HG03159 (cell line): ENCODE measurements at regions not wholly inside any gene's neighbourhood (a gene's known extent, or its start where the extent isn't known, plus 50 kb on each side); places are given as distances from the start of the nearest gene placed in this dataset.

ENCODE experiments used
- ATAC-seq: cut with Tn5 transposase; IDR thresholded peaks from one replicate; pipeline ENCODE4 v1.9.1; 2021; ENCODE audit warnings: mild to moderate bottlenecking, moderate library complexity; ENCODE audit not compliant: unreplicated experiment

DNA sequence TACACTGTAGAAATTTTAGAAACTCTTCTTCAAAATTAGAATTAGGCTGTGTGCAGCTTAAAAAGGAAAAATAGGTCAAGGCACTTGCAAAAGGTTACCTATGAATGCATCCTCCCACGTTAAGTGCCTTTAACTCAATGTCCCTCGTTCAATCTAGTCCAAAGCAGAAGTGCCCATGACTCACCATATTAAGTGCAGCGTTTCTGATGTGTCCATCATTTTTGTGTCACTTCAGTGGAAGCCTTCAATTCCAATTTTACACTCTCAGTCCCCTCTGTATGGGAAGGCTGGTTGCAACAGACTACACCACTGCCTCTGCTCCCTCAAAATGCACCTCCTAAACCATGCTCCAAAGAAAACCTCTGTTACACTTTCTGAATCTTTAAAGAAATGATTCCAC is 53.4 kb downstream of the FOXB1 start:
- ATAC-seq: no peak

DNA sequence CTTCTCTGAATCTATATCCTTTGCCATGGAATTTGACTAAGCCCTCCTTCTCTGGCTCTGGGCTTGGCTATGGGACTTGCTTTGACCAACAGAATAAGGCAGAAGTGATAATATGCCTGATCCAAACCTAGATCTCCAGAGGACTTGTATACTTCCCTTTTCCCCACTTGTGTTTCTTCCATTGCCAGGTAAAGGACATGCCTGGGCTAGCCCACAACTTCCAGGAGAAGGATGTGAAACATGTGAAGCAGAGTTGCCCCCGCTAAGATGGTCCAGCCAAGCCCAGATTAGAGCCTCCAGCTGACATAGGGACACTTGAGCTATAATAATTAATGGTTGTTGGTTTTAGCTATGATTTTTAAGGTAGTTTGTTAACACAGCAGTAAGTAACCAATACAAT is 55.1 kb downstream of the FOXB1 start:
- no peak for ATAC-seq

- no peak for ATAC-seq
Observed at GRCh38 chr15:60061758-60062157, 57.6 kb downstream of the FOXB1 start.

DNA sequence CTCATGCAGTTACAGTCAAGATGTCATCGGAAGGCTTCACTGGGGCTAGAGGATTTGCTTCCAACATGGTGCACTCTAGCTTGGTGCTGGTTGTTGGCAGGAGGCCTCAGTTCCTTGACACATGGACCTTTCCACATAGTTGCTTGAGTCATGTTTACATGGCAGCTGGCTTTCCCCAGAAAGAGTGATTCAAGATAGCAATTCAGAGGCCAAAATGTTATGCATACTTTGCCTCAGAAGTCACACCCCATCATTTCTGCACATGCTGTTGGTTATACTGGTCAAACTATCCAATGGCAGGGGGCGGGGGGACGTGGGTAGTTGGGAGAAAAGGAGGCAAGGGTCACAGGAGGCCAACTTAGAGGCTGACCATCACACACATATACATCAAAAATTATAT is 58.7 kb downstream of the FOXB1 start:
- ATAC-seq: no peak

GRCh38 chr15:60065951-60066350 is 61.8 kb downstream of the FOXB1 start:
- no peak for ATAC-seq

DNA sequence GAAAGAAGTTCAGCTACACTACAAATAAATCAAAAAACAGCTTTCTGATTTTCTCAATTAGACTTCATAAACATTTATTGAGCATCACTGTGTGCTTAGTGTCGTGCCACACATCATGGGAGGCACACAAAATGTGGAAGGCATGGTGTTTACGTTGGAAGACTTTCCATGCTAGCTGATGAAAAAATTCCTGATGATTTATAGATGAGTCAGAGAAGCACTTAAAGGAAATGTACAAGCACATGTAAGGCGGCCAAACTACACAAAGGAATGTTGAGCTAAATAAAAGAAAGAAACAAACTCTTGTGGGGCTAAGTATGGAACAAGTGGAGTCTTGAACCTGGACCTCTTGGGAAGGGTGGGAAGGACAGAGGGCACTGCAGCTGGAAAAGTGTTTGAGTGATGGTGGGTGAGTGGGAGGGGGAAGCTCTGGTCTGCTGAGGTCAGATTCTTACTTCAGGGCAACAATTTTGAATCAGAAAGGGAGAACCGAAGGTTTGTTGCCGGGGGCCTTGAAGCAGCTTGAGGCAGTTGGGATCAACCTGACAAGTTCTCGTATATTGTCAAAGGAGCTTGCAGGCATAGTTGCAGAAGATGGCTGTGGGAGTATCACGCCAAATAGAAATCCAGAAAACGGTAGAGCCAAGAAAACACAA is 66.9 kb downstream of the FOXB1 start:
- ATAC-seq: no peak

- ATAC-seq: no peak
Observed at GRCh38 chr15:60072826-60073465, 68.8 kb downstream of the FOXB1 start.

DNA sequence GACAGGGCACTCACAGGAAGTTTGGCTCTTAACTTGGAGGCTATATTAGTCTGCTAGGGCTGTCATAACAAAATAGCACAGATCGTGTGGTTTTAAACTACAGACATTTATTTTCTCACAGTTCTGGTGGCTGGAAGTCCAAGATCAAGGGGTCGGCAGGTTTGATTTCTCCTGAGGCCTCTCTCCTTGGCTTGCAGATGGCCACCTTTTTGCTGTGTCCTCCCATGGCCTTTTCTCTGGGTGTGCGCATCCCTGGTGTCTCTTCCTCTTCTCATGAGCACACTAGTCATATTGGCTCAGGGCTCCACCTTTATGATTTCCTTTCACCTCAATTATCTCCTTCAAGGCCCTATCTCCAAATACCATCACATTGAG is 69.3 kb downstream of the FOXB1 start:
- no peak for ATAC-seq

DNA sequence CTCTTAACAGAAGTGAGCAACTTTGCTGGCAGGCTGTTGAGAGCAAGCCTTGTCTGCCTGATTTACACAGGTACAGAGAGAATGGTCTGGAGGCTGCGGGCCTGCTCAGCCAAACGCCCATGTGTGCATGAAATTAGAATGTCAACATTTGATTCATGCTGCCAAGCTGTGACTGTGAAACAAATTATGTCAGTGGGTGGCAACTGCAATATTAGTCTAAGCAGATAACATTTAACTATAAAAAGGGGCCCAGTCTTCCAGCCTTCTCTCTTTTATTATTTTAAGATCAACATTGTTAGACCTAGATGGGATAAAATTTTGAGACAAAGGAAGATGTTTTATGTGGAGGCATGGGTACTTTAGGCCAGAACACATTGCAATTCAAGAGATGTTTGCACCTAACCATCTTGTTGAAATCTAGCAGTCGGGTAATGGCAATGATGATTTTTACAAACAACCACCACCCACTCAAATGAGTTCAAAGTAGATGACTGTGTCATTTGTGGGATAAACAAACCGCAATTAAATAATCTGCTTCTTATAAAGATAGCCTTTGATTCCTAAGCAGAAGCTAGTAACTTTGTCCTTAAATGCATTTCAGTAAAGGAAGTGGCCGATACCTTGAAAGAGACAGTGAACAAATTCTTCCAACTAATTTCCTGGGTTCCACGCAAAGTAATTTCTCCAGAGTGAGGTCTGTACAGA is 70.2 kb downstream of the FOXB1 start:
- ATAC-seq: no peak

GRCh38 chr15:60076045-60076444 is 71.9 kb downstream of the FOXB1 start:
- ATAC-seq: no peak

- ATAC-seq: no peak
Observed at GRCh38 chr15:60076582-60077276, 72.6 kb downstream of the FOXB1 start.

- ATAC-seq: no peak
Observed at GRCh38 chr15:60077581-60078359, 73.7 kb downstream of the FOXB1 start.

- ATAC-seq: no peak
Observed at GRCh38 chr15:60079210-60079609, 75.1 kb downstream of the FOXB1 start.

DNA sequence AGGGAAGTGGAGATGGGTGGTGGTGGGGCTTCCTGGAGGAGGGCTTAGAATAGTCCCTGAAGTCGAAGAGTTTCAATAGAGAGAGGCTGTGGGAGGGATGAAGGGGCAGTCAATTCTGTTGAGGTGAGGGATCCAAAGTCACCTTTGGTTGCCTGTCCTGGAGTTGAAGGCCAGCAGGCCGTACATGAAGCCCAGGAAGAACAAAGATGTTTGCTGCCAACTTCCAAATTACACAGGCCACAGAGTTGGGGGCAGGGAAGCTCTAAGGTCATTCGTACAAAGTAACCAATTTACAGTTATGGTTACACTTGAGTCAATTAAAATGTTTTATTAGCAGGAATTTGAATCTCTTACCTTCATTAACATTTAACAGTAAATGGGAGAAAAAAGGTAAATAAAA is 77.9 kb downstream of the FOXB1 start:
- no peak for ATAC-seq

DNA sequence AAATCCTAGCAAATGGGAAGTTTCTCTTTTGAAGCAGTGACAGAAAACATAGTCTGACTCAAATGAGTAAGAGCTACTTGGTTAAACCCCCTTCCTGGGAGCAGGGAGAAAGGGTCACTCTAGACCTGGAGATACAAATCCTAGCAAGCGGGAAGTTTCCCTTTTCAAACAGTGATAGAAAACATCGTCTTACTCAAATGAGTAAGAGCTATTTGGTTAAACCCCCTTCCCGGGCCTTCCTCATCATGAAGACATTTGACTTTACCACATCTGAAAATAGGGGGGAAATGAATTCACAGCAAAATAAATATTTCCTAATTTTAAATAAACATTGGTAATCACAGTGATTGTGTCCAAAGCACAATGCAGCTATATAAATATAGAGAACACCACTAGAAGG is 79.2 kb downstream of the FOXB1 start:
- ATAC-seq: no peak

DNA sequence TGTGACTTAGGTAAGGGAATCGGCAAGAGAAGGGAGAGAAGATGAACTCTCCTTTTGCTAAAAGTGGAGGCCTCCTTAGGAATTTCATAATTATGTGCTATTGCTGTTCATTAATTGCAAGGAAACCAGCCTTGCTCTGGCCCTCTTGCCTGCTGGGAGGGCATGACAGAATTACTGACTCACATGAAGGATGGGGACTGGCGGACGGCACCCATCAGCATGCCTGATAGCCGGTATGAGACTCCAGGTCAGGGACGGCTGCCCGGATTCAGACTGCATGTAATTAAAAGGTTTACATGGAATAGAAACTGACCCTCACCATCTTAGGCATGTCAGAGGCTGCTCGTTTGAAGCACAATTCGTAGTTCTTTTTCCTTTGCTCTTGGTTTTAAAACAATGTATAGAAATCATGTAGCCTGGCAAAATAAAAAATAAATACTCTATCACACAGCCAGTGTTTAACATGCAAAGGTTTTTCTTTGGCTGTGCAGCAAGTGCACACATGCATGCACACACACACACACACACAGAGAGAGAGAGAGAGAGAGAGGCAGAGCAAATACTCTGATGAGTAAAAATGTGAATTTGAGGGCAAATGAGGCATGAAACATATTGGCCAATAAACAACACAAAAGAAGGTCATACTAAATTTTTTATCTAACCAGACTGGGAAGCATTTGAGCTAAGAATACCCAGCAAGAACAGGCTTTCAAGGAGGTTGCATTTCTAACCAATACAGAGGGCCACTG is 82.7 kb downstream of the FOXB1 start:
- ATAC-seq: no peak

- ATAC-seq: no peak
Observed at GRCh38 chr15:60087561-60087960, 83.5 kb downstream of the FOXB1 start.

GRCh38 chr15:60090747-60091146 is 86.6 kb downstream of the FOXB1 start:
- ATAC-seq: no peak

DNA sequence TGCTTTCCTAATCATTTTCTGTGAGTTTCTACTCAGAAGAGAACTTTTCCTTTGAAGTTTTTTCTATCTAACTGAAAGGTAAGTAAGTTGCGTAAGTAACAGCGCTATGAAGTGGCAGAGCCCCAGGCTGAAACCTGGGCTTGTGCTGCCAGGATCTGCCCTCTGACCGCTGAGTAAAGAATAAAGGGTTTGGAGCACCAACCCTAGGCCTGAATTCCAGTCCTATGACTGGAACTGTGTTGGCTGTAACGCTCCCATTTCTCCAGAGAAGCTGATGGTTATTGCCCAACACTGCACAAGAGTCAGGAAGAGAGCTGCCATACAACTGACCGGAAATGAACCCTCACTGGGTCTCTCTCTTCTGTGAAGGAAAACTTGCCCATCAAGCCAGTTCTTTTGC is 87.0 kb downstream of the FOXB1 start:
- no peak for ATAC-seq

- ATAC-seq: no peak
Observed at GRCh38 chr15:60091911-60092310, 87.8 kb downstream of the FOXB1 start.
